Lung (tissue), 11 donors: ENCODE measurements at regions not wholly inside any gene's neighbourhood (a gene's known extent, or its start where the extent isn't known, plus 50 kb on each side); places are given as distances from the start of the nearest gene placed in this dataset.

Source experiments
- ATAC-seq: fragments of 200-7000 bp; cut with Tn5 transposase; one replicate; pipeline ENCODE4 v1.9.1; 2020; ENCODE audit warnings: moderate number of reproducible peaks; ENCODE audit not compliant: insufficient read depth, low FRiP score
- DNase-seq, 3 donors: peaks; one replicate each; pipeline ENCODE4 v3.0.0-alpha.2; 2013 to 2017
- H3K27ac ChIP-seq, 2 donors: one replicate each; pipeline ENCODE4 v1.5.1; 2013; ENCODE audit warnings: mild to moderate bottlenecking in 2 of 2, moderate library complexity in 2 of 2, control low read depth in 1 of 2, inconsistent platforms in 1 of 2, low read depth in 1 of 2, low read length in 1 of 2
- H3K27me3 ChIP-seq, 3 donors: one replicate each; pipeline ENCODE4 v1.5.1; 2013; ENCODE audit warnings: low read length in 2 of 3; ENCODE audit not compliant: control insufficient read depth in 3 of 3, insufficient read depth in 3 of 3
- H3K36me3 ChIP-seq, 4 donors: one replicate each; pipeline ENCODE4 v1.5.1; 2013; ENCODE audit warnings: low read length in 4 of 4, mild to moderate bottlenecking in 1 of 4, moderate library complexity in 1 of 4; ENCODE audit not compliant: control insufficient read depth in 4 of 4, insufficient read depth in 4 of 4
- H3K4me1 ChIP-seq, 5 donors: one replicate each; pipeline ENCODE4 v1.5.1; 2013; ENCODE audit warnings: low read length in 5 of 5, mild to moderate bottlenecking in 2 of 5, moderate library complexity in 1 of 5; ENCODE audit not compliant: control insufficient read depth in 5 of 5, insufficient read depth in 5 of 5
- H3K4me3 ChIP-seq: one replicate; pipeline ENCODE4 v1.5.1; 2013; ENCODE audit warnings: mild to moderate bottlenecking, control low read depth, moderate library complexity
- H3K9ac ChIP-seq, 2 donors: one replicate each; pipeline ENCODE4 v1.5.1; 2013; ENCODE audit warnings: low read length in 2 of 2, control low read depth in 1 of 2; ENCODE audit not compliant: insufficient read depth in 1 of 2
- H3K9me3 ChIP-seq, 4 donors: one replicate each; pipeline ENCODE4 v1.5.1; 2013; ENCODE audit warnings: low read length in 3 of 4, mild to moderate bottlenecking in 1 of 4, moderate library complexity in 1 of 4; ENCODE audit not compliant: control insufficient read depth in 4 of 4, insufficient read depth in 3 of 4
- WGBS, 2 donors: extraction: QIAGEN DNeasy Blood & Tissue Kit; methylation state at CpG; one replicate each; pipeline ENCODE4 v1.1.7; 2013; 5-methylcytosine and 5-hydroxymethylcytosine counted together
- TF ChIP-seq, protein P1 (sequence below): IDR thresholded peaks from 2 replicates; pipeline ENCODE4 v1.5.1; 2012; ENCODE audit warnings: mild to moderate bottlenecking; ENCODE audit errors: control extremely low read depth, extremely low read depth
- donor health status: control.
- donor health status: control.
- donor health status: Bipolar disorder and iron deficiency.
- donor health status: healthy.
- donor health status: DM: yes; HTN: yes; CAD: no.

DNA sequence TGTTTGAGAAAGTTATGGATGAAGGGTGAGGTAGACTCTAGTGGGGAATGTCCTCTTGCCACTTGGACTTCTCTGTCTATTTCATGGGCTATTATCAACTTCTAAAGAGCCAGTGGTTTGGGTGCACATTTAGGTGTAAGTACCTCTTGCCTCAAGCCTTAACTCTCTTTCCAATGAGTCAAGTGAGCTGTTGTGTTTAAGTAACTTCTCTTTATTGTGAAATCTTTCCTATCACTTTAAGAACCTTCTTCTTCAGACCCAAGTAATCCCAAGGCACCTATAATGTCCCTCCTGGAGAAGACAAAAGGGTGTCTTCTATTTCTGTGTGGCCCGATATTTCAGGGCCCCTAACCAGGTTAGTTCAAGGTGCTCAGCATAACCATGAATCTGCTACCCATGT is 90.5 kb upstream of the VPREB1 start:
- TF ChIP-seq, protein P1, sequence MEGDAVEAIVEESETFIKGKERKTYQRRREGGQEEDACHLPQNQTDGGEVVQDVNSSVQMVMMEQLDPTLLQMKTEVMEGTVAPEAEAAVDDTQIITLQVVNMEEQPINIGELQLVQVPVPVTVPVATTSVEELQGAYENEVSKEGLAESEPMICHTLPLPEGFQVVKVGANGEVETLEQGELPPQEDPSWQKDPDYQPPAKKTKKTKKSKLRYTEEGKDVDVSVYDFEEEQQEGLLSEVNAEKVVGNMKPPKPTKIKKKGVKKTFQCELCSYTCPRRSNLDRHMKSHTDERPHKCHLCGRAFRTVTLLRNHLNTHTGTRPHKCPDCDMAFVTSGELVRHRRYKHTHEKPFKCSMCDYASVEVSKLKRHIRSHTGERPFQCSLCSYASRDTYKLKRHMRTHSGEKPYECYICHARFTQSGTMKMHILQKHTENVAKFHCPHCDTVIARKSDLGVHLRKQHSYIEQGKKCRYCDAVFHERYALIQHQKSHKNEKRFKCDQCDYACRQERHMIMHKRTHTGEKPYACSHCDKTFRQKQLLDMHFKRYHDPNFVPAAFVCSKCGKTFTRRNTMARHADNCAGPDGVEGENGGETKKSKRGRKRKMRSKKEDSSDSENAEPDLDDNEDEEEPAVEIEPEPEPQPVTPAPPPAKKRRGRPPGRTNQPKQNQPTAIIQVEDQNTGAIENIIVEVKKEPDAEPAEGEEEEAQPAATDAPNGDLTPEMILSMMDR: no peak
- H3K4me3 ChIP-seq: no peak overlapping the region
- H3K9ac ChIP-seq: no peak overlapping the region
- peaks cover 0 to 8% (median 0%) of the 10 kb centered on the region in 3 donors for H3K27me3 ChIP-seq
- WGBS, 2 donors: 85 to 100% methylated on average over 1 of the region's 1 CpG
- no peaks in the 10 kb centered on the region for H3K4me1 ChIP-seq
- no peaks in the 10 kb centered on the region for H3K36me3 ChIP-seq
- H3K9me3 ChIP-seq: peaks cover 0 to 3% (median 0%) of the 10 kb centered on the region in 4 donors
- no peak for ATAC-seq
- H3K27ac ChIP-seq: no peak overlapping the region
- DNase-seq: no peak

DNA sequence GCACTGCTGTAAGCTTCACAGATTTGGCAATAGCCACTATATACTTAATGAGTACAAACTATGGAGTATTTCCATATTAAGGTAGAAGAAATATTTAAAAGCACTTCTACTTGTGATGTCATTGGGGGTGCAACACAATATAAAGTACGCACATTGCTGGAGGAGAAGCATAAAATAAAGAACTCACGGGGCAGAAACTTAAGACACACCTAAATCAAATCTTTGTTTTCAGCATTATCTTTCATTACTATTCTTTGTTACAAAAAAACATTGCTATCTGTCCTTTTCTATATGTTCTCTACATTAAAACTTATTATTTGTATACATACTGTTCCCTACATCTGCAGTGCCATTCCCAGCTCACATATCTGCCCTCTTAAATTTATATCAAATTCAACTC is 93.3 kb upstream of the VPREB1 start:
- Histone ChIP-seq H3K9ac (no peak overlapping the region), H3K27ac (no peak overlapping the region), H3K9me3 (peaks cover 0 to 3% (median 0%) of the 10 kb centered on the region in 4 donors), H3K4me1 (no peaks in the 10 kb centered on the region), H3K27me3 (peaks cover 0 to 27% (median 0%) of the 10 kb centered on the region in 3 donors), H3K36me3 (no peaks in the 10 kb centered on the region), H3K4me3 (no peak overlapping the region)
- ATAC-seq (no peak), DNase-seq (no peak)
- WGBS, 2 donors: 83 to 93% methylated on average over 2 of the region's 2 CpGs
- TF ChIP-seq, protein P1: no peak

DNA sequence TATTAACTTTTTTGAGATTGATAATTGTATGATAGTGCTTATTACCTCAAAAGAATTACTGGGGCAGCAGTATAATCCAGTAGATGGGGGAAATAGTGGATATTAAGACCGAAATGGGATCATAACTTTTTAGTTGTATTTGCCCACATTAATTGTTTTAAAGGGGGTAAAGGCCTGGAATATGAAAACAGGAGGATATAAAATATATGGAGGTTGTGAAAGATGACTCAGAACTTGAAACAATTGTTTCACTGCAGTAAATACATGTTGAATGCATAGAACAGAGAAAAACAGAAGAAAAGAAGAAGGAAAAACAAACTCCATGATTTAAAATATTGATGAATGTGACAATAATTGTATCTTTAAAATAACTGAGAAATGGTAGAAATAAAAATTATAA is 94.1 kb upstream of the VPREB1 start:
- DNase-seq (no peak), ATAC-seq (no peak)
- TF ChIP-seq, protein P1: no peak
- H3K27me3 ChIP-seq: peaks cover 0 to 28% (median 0%) of the 10 kb centered on the region in 3 donors
- no peak overlapping the region for H3K4me3 ChIP-seq
- H3K27ac ChIP-seq: no peak overlapping the region
- no peak overlapping the region for H3K9ac ChIP-seq
- H3K36me3 ChIP-seq: no peaks in the 10 kb centered on the region
- H3K4me1 ChIP-seq: no peaks in the 10 kb centered on the region
- 51 to 91% methylated on average over 1 of the region's 1 CpG for WGBS, 2 donors
- peaks cover 0 to 3% (median 0%) of the 10 kb centered on the region in 4 donors for H3K9me3 ChIP-seq

DNA sequence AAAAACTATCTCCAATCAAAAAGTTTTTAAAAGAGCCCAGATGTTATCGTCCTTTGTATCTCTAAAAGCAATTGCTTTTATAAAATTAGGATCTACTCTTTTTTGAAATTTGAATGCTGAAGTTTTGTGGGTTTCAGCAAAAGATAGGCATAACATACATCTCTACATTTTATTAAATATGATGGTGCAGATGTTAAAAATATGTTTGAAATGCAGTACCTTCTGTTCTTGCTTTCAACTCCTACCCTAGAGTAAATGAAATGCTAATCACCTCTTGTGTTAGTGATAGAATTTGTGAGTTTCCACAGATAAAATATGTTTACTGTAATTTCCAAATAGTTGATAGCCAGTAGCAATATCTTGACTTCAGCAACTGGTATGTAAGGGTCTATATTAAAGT is 95.7 kb upstream of the VPREB1 start:
- Histone ChIP-seq H3K27ac (no peak overlapping the region), H3K27me3 (peaks cover 0 to 31% (median 0%) of the 10 kb centered on the region in 3 donors), H3K9ac (no peak overlapping the region), H3K4me1 (no peaks in the 10 kb centered on the region), H3K9me3 (no peaks in the 10 kb centered on the region), H3K36me3 (no peaks in the 10 kb centered on the region), H3K4me3 (no peak overlapping the region)
- TF ChIP-seq, protein P1: no peak
- 73 to 79% methylated on average over 1 of the region's 1 CpG for WGBS, 2 donors
- no peak for ATAC-seq
- no peak for DNase-seq
